ENCODE measurements at regions not wholly inside any gene's neighbourhood (a gene's known extent, or its start where the extent isn't known, plus 50 kb on each side); places are given as distances from the start of the nearest gene placed in this dataset.

GRCh38 chr12:33313476-33313875, 126.1 kb downstream of the SYT10 start:
- TF ChIP-seq, protein P1, sequence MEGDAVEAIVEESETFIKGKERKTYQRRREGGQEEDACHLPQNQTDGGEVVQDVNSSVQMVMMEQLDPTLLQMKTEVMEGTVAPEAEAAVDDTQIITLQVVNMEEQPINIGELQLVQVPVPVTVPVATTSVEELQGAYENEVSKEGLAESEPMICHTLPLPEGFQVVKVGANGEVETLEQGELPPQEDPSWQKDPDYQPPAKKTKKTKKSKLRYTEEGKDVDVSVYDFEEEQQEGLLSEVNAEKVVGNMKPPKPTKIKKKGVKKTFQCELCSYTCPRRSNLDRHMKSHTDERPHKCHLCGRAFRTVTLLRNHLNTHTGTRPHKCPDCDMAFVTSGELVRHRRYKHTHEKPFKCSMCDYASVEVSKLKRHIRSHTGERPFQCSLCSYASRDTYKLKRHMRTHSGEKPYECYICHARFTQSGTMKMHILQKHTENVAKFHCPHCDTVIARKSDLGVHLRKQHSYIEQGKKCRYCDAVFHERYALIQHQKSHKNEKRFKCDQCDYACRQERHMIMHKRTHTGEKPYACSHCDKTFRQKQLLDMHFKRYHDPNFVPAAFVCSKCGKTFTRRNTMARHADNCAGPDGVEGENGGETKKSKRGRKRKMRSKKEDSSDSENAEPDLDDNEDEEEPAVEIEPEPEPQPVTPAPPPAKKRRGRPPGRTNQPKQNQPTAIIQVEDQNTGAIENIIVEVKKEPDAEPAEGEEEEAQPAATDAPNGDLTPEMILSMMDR (IDR thresholded peaks at IDR 0.05 in 4 of 5, conservative IDR thresholded peaks at IDR 0.05 in 1 of 5) = no peak
- no peak for TF ChIP-seq POLR2A (IDR thresholded peaks at IDR 0.05)

All from gastrocnemius medialis (tissue), 4 donors.